Spleen (tissue), 7 donors: ENCODE measurements at regions not wholly inside any gene's neighbourhood (a gene's known extent, or its start where the extent isn't known, plus 50 kb on each side); places are given as distances from the start of the nearest gene placed in this dataset.
A peak's percentile ranks its signal among the peaks of the same experiment; 100 is the strongest.

Experiments used
- CTCF ChIP-seq, 11 experiments: fragments of 200-600 bp in 7 of 11; fragments of 450-650 bp in 4 of 11; sonication (generic) in 4 of 11; IDR thresholded peaks in 8 of 11; conservative IDR thresholded peaks in 3 of 11; 1 replicate in 7 of 11; 2 replicates in 4 of 11; pipeline versions ENCODE4 v1.4.0 to v1.8.0; 2016 to 2021; ENCODE audit warnings: antibody characterized with exemption in 11 of 11, inconsistent platforms in 4 of 11, mild to moderate bottlenecking in 1 of 11
- POLR2A ChIP-seq, 3 donors: fragments of 450-650 bp; IDR thresholded peaks; one replicate each; pipeline ENCODE4 v1.5.1; 2017; ENCODE audit warnings: antibody characterized with exemption in 3 of 3, mild to moderate bottlenecking in 1 of 3
- POLR2AphosphoS5 ChIP-seq, 3 donors: sonication (generic); formaldehyde crosslinking; IDR thresholded peaks; one replicate each; pipeline ENCODE4 v1.5.1; 2017; ENCODE audit warnings: antibody characterized with exemption in 3 of 3
- donor health status: DM: no; HTN: no; CAD: no; lungs with moderate emphysema.
- donor health status: DM: no; HTN: no; CAD: no.
- donor health status: DM: no; HTN: no; CAD: no.

- TF ChIP-seq CTCF (IDR thresholded peaks at IDR 0.05 in 8 of 11, conservative IDR thresholded peaks at IDR 0.05 in 3 of 11) (peak in 10 of 11 experiments; percentile 15 to 65 (median 48)), POLR2A (IDR thresholded peaks at IDR 0.05) (no peak), POLR2AphosphoS5 (IDR thresholded peaks at IDR 0.05) (no peak)
Observed at GRCh38 chr3:153026026-153026425, 136.0 kb upstream of the RAP2B start.
